Neural cell (in vitro differentiated cells): ENCODE measurements at regions not wholly inside any gene's neighbourhood (a gene's known extent, or its start where the extent isn't known, plus 50 kb on each side); places are given as distances from the start of the nearest gene placed in this dataset.

Source experiments
- H2AFZ ChIP-seq: fragments of 200-600, 300-800 bp; sonication (generic), shearing (Covaris generic); 2 replicates; pipeline ENCODE4 v1.6.0; 2014; ENCODE audit warnings: low read depth, mild to moderate bottlenecking, antibody characterized with exemption, low read length, moderate library complexity
- H3F3A ChIP-seq: fragments of 200-600 bp; shearing (Covaris generic); 2 replicates; pipeline ENCODE4 v1.6.1; 2016; ENCODE audit warnings: mild to moderate bottlenecking, moderate library complexity, mixed read lengths, antibody characterized with exemption, low read length; ENCODE audit not compliant: insufficient read depth, poor library complexity, severe bottlenecking
- H3K27ac ChIP-seq: fragments of 200-600, 300-800 bp; sonication (generic), shearing (Covaris generic); 2 replicates; pipeline ENCODE4 v1.5.1; 2014; ENCODE audit warnings: mild to moderate bottlenecking, low read length, moderate library complexity
- H3K27me3 ChIP-seq: fragments of 300-800, 200-600 bp; sonication (generic), shearing (Covaris generic); 2 replicates; pipeline ENCODE4 v1.6.0; 2014; ENCODE audit warnings: mild to moderate bottlenecking, low read depth, low read length, moderate library complexity; ENCODE audit not compliant: insufficient read depth
- H3K36me3 ChIP-seq: fragments of 300-800, 200-600 bp; sonication (generic), shearing (Covaris generic); 2 replicates; pipeline ENCODE4 v1.5.1; 2014; ENCODE audit warnings: mild to moderate bottlenecking, antibody characterized with exemption, low read length, moderate library complexity; ENCODE audit not compliant: insufficient read depth
- H3K4me2 ChIP-seq: fragments of 300-800, 200-600 bp; sonication (generic), shearing (Covaris generic); 2 replicates; pipeline ENCODE4 v1.6.0; 2014; ENCODE audit warnings: mild to moderate bottlenecking, low read length
- H3K4me3 ChIP-seq: fragments of 300-800, 200-600 bp; sonication (generic), shearing (Covaris generic); 2 replicates; pipeline ENCODE4 v1.5.1; 2014; ENCODE audit warnings: mild to moderate bottlenecking, low read length, moderate library complexity
- H3K79me2 ChIP-seq: fragments of 200-600 bp; shearing (Covaris generic); replicated peaks from 2 replicates; pipeline ENCODE4 v1.6.0; 2014; ENCODE audit warnings: mild to moderate bottlenecking, low read length, moderate library complexity; ENCODE audit not compliant: insufficient read depth
- H3K9ac ChIP-seq: fragments of 300-800, 200-600 bp; sonication (generic), shearing (Covaris generic); 2 replicates; pipeline ENCODE4 v1.6.1; 2016; ENCODE audit warnings: mild to moderate bottlenecking, low read length, mixed read lengths
- H3K9me2 ChIP-seq: fragments of 200-600 bp; shearing (Covaris generic); 2 replicates; pipeline ENCODE4 v1.6.1; 2016; ENCODE audit warnings: mild to moderate bottlenecking, low read length, mixed read lengths; ENCODE audit not compliant: insufficient read depth
- H3K9me3 ChIP-seq: fragments of 200-600, 300-800 bp; sonication (generic), shearing (Covaris generic); 2 replicates; pipeline ENCODE4 v1.6.1; 2016; ENCODE audit warnings: mild to moderate bottlenecking, mixed run types, low read length, moderate library complexity, mixed read lengths
- H4K20me1 ChIP-seq: fragments of 200-600 bp; shearing (Covaris generic); 2 replicates; pipeline ENCODE4 v1.6.1; 2016; ENCODE audit warnings: mild to moderate bottlenecking, mixed run types; ENCODE audit not compliant: insufficient read depth
- CTCF ChIP-seq: fragments of 450-650 bp; IDR thresholded peaks from 2 replicates; pipeline ENCODE4 v1.5.1; 2014; ENCODE audit warnings: antibody characterized with exemption, mild to moderate bottlenecking, moderate library complexity; ENCODE audit not compliant: poor library complexity, severe bottlenecking
- EP300 ChIP-seq: fragments of 450-650 bp; conservative IDR thresholded peaks from 2 replicates; pipeline ENCODE4 v1.6.1; 2014; ENCODE audit warnings: antibody characterized with exemption, mild to moderate bottlenecking, moderate library complexity; ENCODE audit not compliant: poor library complexity, severe bottlenecking
- EZH2 ChIP-seq: fragments of 200-600, 300-800 bp; shearing (Covaris generic), sonication (generic); IDR thresholded peaks from 2 replicates; pipeline ENCODE4 v1.6.1; 2014; ENCODE audit warnings: antibody characterized with exemption, low read length, borderline replicate concordance, mild to moderate bottlenecking; ENCODE audit not compliant: insufficient read depth, poor library complexity, severe bottlenecking
- MXI1 ChIP-seq: fragments of 450-650 bp; conservative IDR thresholded peaks from 2 replicates; pipeline ENCODE4 v1.6.1; 2014; ENCODE audit warnings: antibody characterized with exemption, mild to moderate bottlenecking; ENCODE audit not compliant: poor library complexity, severe bottlenecking
- POLR2AphosphoS5 ChIP-seq: IDR thresholded peaks from 2 replicates; pipeline ENCODE4 v1.6.1; 2012
- RAD21 ChIP-seq: fragments of 450-650 bp; conservative IDR thresholded peaks from 2 replicates; pipeline ENCODE4 v1.6.1; 2014; ENCODE audit warnings: antibody characterized with exemption, mild to moderate bottlenecking, moderate library complexity
- REST ChIP-seq: IDR thresholded peaks from 2 replicates; pipeline ENCODE4 v1.6.1; 2012; ENCODE audit warnings: borderline replicate concordance
- SMC3 ChIP-seq: fragments of 450-650 bp; conservative IDR thresholded peaks from 2 replicates; pipeline ENCODE4 v1.6.1; 2014; ENCODE audit warnings: antibody characterized with exemption, mild to moderate bottlenecking, moderate library complexity; ENCODE audit not compliant: poor library complexity
- TAF1 ChIP-seq: IDR thresholded peaks from 2 replicates; pipeline ENCODE4 v1.6.1; 2012; ENCODE audit warnings: low read depth

- no peaks in the 10 kb centered on the region for H3K27me3 ChIP-seq
- H2AFZ ChIP-seq: no peak overlapping the region
- no peaks in the 10 kb centered on the region for H3K9me2 ChIP-seq
- no peaks in the 10 kb centered on the region for H3K79me2 ChIP-seq
- H3K4me3 ChIP-seq: no peak overlapping the region
- H4K20me1 ChIP-seq: no peaks in the 10 kb centered on the region
- no peak overlapping the region for H3K27ac ChIP-seq
- no peaks in the 10 kb centered on the region for H3K9me3 ChIP-seq
- H3F3A ChIP-seq: no peaks in the 10 kb centered on the region
- TF ChIP-seq POLR2AphosphoS5: no peak
- TF ChIP-seq SMC3: no peak
- no peak for TF ChIP-seq TAF1
- TF ChIP-seq CTCF: no peak
- TF ChIP-seq EZH2: no peak
- TF ChIP-seq RAD21: no peak
- no peak for TF ChIP-seq REST
- TF ChIP-seq EP300: no peak
- TF ChIP-seq MXI1: no peak
- no peaks in the 10 kb centered on the region for H3K36me3 ChIP-seq
- H3K9ac ChIP-seq: no peak overlapping the region
- no peak overlapping the region for H3K4me2 ChIP-seq
Observed at GRCh38 chr4:143023239-143023918, 161.3 kb upstream of the USP38 start.

- Histone ChIP-seq H3K27ac (no peak overlapping the region), H3K9me2 (no peaks in the 10 kb centered on the region), H4K20me1 (no peaks in the 10 kb centered on the region), H2AFZ (no peak overlapping the region), H3K4me2 (no peak overlapping the region), H3K4me3 (no peak overlapping the region), H3K9me3 (no peaks in the 10 kb centered on the region), H3K9ac (no peak overlapping the region), H3K36me3 (no peaks in the 10 kb centered on the region), H3K27me3 (no peaks in the 10 kb centered on the region), H3F3A (no peaks in the 10 kb centered on the region), H3K79me2 (no peaks in the 10 kb centered on the region)
- no peak for TF ChIP-seq TAF1
- peak; percentile 34 for TF ChIP-seq RAD21
Observed at GRCh38 chr4:143025081-143025704, 159.5 kb upstream of the USP38 start.
